NCI-H2107 treated with DMSO at 0.1 percent for 48 hours (cell line): ENCODE measurements at regions not wholly inside any gene's neighbourhood (a gene's known extent, or its start where the extent isn't known, plus 50 kb on each side); places are given as distances from the start of the nearest gene placed in this dataset.
A peak's percentile ranks its signal among the peaks of the same experiment; 100 is the strongest.
"Not testable (repeated sequence)": the region's sequence is repeated elsewhere in the genome, so short reads cannot be mapped to it uniquely, and the experiment has no call there.

Experiments used
- DNase-seq: peaks from one replicate; lab custom pipeline; 2025; ENCODE audit not compliant: unreplicated experiment; lab: John Stamatoyannopoulos, UW

GRCh38 chr13:103599870-103600269, 533.7 kb upstream of the SLC10A2 start:
- not testable (repeated sequence) for DNase-seq

- no peak for DNase-seq
These were observed 532.5 kb upstream of the SLC10A2 start for GRCh38 chr13:103598671-103599070.

GRCh38 chr13:103573446-103573845, 507.2 kb upstream of the SLC10A2 start:
- no peak for DNase-seq

GRCh38 chr13:103568314-103568713, 502.1 kb upstream of the SLC10A2 start:
- DNase-seq, result no peak

- no peak for DNase-seq
These were observed 491.7 kb upstream of the SLC10A2 start for GRCh38 chr13:103557878-103558277.

GRCh38 chr13:103556681-103557080, 490.5 kb upstream of the SLC10A2 start:
- DNase-seq, result no peak

GRCh38 chr13:103547914-103548313, 481.7 kb upstream of the SLC10A2 start:
- no peak for DNase-seq

GRCh38 chr13:103546271-103546670, 480.1 kb upstream of the SLC10A2 start:
- DNase-seq, result no peak

- DNase-seq, result no peak
These were observed 476.4 kb upstream of the SLC10A2 start for GRCh38 chr13:103542648-103543047.

GRCh38 chr13:103540382-103540765, 474.2 kb upstream of the SLC10A2 start:
- no peak for DNase-seq

- no peak for DNase-seq
These were observed 473.6 kb upstream of the SLC10A2 start for GRCh38 chr13:103539721-103540381.

- peak; percentile 24 for DNase-seq
These were observed 473.0 kb upstream of the SLC10A2 start for GRCh38 chr13:103539265-103539664.

GRCh38 chr13:103537616-103538015, 471.4 kb upstream of the SLC10A2 start:
- DNase-seq, result no peak

GRCh38 chr13:103531278-103531677, 465.1 kb upstream of the SLC10A2 start:
- no peak for DNase-seq

- no peak for DNase-seq
These were observed 462.2 kb upstream of the SLC10A2 start for GRCh38 chr13:103528437-103528836.

GRCh38 chr13:103525530-103525929, 459.3 kb upstream of the SLC10A2 start:
- no peak for DNase-seq

GRCh38 chr13:103523858-103524257, 457.6 kb upstream of the SLC10A2 start:
- DNase-seq, result no peak

GRCh38 chr13:103521532-103521931, 455.3 kb upstream of the SLC10A2 start:
- DNase-seq, result no peak

GRCh38 chr13:103517768-103518102, 451.5 kb upstream of the SLC10A2 start:
- DNase-seq, result no peak

GRCh38 chr13:103517066-103517767, 451.0 kb upstream of the SLC10A2 start:
- no peak for DNase-seq

GRCh38 chr13:103516015-103516795, 450.0 kb upstream of the SLC10A2 start:
- no peak for DNase-seq

GRCh38 chr13:103515410-103515809, 449.2 kb upstream of the SLC10A2 start:
- DNase-seq, result no peak
